Epidermal melanocyte (primary cell): ENCODE measurements at regions not wholly inside any gene's neighbourhood (a gene's known extent, or its start where the extent isn't known, plus 50 kb on each side); places are given as distances from the start of the nearest gene placed in this dataset.

Experiments
- DNase-seq: peaks from one replicate; pipeline ENCODE4 v3.0.0; 2011; ENCODE audit warnings: low spot score; ENCODE audit not compliant: insufficient read length

DNA sequence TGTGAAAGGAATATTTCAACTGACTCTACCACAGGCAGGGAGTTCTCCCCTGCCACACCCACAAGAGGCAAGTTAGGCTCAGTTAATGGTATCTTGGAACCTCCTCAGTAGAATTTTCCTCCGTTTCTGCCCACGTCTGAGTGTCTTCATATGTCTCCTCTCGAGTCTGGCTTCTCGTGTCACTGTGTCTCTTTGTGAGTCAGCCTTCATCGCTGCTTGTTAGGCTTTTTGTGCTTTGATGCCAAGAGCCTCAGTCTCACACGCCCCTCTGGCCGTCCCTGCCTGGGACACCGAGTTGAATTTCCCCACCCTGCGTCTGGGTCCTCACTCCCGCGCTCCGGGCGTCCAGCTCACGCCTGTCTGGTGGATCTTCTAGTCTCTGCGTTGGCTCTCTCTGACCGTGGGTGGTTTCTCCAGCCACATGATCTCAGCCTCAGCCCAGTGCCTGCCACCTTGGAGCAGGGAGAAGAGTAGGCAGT is 125.7 kb upstream of the GADD45A start:
- DNase-seq = peak; percentile 36

GRCh38 chr1:67560580-67561255 is 124.3 kb upstream of the GADD45A start:
- no peak for DNase-seq

GRCh38 chr1:67561704-67562113 is 123.3 kb upstream of the GADD45A start:
- peak; percentile 36 for DNase-seq

- DNase-seq = no peak
Measured at GRCh38 chr1:67563684-67564083, 121.3 kb upstream of the GADD45A start.

DNA sequence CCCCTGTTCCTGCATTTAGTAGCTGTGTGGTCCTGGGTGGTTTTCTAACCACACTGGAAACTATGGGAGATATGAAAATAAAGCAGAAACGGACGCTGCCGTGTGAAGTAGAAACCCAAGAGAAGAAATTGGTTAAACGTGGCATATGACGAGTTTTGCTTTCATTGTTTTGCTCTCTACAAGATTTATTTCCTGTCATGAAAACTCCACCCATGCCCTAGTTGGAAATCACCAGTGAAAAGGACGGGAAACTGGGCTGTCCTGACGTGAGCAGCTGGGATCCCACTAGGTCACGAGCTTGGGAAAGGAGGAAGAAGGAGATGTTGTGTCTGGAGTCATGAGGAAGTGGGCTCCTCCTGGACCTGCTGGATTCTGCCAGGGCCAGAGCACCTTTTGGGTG is 120.8 kb upstream of the GADD45A start:
- no peak for DNase-seq

- DNase-seq = no peak
Measured at GRCh38 chr1:67566803-67567377, 118.1 kb upstream of the GADD45A start.

DNA sequence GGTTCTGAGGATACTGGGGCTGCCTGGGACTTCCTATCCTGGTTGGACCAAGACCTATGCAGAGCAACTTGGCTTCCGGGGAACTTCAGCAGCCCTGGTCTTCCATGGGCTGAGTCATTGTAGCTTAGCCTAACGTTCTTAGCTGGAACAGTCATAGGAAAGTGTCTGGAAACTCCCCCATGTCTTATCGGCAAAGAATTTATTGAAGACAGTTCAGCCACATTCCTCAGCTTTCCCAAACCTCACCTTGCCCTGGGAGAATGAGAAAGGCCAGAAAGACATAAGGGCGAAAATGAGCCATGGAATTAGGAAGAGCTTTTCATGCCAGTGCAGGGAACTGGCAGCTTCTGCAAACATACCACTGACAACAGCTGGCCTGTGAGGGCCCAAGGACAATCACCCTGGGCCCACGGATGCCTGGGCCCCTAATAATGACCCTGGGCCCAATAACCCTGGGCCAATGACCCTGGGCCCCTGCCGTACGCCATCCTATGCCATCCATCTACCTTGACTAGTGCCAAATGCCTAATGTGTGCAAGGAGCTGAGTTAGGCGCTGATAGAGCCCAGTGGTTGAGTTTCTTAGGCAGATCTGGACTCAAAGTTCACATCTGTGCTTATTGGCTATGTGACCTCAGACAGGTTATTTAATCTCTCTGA is 114.4 kb upstream of the GADD45A start:
- no peak for DNase-seq

- DNase-seq = no peak
Measured at GRCh38 chr1:67571406-67571805, 113.6 kb upstream of the GADD45A start.

DNA sequence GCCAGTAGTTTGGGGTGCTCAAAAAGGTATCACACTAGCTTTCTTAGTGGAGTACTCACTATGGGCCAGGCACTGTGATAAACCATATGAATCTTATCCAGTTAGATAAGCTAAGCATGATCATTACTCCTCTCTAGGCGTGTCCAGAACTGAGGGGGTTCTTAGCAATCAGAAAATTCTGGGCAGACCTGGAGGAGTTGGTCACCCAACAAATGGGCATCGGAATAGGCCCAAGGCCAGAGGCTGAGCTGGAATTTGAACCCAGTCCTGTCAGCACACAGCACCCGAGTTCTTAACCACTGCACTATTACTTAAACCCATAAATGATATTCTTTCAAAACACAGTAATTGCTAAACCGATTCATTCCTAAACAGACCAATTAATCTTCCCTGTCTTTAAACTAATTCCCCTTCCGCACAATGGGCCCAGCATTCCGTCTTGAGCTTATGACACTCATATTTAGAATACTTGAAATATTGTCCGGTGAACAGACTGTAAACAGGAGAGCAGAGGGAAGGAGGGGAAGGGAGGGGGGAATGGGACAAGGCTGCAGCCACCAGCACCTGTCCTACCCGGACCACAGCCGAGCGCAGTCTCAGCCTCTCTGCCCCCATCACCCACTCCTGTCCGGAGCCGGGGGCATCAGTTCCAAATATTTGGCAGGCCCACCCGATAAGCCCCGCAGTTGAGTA is 113.0 kb upstream of the GADD45A start:
- no peak for DNase-seq

GRCh38 chr1:67572594-67573221 is 112.3 kb upstream of the GADD45A start:
- DNase-seq = no peak

DNA sequence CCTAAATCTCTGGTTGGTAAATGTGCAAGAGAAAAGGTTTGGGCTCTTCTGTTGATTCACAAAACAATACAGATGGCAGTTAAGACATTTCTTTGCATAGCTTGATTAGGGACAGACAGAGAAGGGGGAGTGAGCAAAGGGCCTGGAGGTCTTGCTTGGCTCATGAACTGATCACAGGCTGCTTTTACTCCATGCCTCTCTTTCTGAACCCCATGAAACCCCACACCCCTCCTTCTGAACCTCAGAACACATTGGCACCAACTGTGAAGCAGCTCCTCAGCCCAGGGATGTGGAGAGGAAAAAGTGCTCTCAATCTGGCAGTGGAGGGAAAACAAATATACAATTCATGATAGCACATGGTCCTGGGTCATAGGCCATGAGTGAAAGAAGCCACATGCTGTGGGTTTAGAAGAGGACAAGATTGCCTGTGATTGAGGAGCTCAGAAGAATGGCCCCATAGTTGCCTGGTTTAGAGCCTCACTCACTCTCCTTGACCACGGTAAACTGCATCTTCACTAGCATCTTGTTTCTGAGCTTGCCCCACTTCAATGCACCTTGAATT is 111.6 kb upstream of the GADD45A start:
- DNase-seq = no peak

- no peak for DNase-seq
Measured at GRCh38 chr1:67574221-67574620, 110.8 kb upstream of the GADD45A start.

DNA sequence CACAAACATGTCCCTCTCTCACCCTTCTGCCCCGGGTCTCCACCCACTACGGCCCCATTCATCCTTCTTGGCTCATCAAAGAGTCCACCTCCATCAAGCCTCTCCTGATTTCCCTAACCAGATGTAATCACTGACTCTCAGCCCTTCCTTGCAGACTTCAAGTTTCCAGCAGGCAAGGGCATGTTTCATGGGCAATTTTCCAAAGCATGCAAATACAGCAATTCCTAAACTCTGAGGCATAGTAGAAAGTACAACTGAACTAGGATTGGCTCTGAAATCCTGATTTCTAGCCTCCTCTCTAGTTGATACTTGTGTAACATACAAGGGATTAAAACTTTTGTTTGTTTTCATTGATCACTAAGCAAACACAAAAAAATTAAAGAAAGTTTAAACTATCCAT is 109.1 kb upstream of the GADD45A start:
- DNase-seq = no peak

- DNase-seq = no peak
Measured at GRCh38 chr1:67576474-67576873, 108.5 kb upstream of the GADD45A start.

- no peak for DNase-seq
Measured at GRCh38 chr1:67577646-67578045, 107.4 kb upstream of the GADD45A start.

DNA sequence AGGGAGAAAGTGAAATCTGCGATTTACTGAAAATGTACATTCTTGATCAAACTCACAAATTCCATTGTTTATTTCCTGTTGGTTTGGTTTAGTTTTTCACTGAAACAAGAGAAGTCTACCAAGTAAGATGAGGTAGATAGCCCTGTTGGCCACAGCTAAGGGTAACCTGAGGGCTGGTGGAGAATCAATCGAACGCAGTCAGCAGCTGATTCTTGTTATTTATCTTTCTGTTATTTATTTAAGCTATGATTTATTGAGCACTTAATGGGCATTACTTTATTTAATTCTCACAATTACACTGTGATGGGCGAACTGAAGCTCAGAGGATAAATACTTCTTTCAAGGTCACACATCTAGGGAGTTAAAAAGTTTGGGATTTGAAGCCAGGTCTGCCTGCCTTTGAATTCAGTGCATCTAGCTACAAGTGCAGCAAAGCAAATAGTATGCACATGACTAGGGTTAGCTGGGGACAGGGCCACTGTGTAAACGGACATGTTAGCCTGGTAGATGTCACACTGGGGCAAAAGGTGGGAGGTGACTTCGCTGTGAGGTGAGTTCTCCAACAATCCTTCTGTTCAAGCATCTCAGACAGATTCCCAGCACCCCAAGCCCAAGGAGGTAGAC is 106.5 kb upstream of the GADD45A start:
- no peak for DNase-seq

- DNase-seq = no peak
Measured at GRCh38 chr1:67579623-67580394, 105.2 kb upstream of the GADD45A start.

GRCh38 chr1:67580691-67581403 is 104.2 kb upstream of the GADD45A start:
- DNase-seq = no peak

DNA sequence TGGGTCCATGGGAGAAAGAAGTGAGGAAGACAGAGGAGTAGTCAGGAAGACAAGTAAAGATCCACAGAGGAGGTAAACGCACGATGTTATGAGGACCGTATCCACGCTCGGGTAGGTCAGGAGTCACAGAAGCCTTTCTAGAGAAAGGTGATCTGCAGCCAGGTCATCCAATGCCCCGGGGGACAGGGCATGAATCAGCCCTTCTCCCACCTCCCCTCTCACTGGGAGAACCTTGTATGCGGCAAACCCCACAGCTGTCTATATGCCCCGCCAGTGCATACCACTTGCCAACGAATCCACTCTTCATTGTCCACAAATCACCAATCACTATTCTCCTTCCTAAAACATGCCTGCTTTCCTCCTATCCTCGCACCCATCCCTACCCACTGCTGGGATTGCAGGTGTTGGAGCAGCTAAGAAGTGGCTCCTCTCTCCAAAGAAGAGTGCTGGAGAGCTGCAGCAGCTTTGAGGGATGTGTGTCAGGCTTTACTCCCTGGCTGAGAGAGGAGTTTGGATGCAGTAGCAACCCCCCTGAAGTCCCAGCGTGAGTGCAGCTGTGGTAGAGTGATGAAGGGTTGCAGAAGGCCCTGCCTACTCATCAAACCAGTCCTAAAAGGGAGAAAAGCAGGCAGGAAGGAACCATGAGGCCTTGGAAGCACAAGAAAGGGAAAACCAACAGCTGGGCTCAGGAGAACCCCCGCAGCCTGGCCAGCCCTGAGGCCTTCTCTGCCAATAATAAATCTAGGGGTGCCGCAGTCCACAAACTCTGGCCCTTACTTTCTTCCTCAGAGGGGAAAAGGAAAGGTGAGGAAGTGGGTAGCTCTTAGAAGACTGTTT is 102.2 kb upstream of the GADD45A start:
- DNase-seq = no peak
